GM21529 (cell line): ENCODE measurements at regions not wholly inside any gene's neighbourhood (a gene's known extent, or its start where the extent isn't known, plus 50 kb on each side); places are given as distances from the start of the nearest gene placed in this dataset.
"Not testable (repeated sequence)": the region's sequence is repeated elsewhere in the genome, so short reads cannot be mapped to it uniquely, and the experiment has no call there.

ENCODE experiments used
- ATAC-seq: cut with Tn5 transposase; IDR thresholded peaks from one replicate; pipeline ENCODE4 v1.9.1; 2021; ENCODE audit not compliant: unreplicated experiment

- no peak for ATAC-seq
These were observed 511.2 kb downstream of the TSN start for GRCh38 chr2:122266636-122267035.

GRCh38 chr2:122267947-122268346 is 512.5 kb downstream of the TSN start:
- ATAC-seq: no peak

GRCh38 chr2:122273785-122274419 is 518.5 kb downstream of the TSN start:
- ATAC-seq: no peak

- no peak for ATAC-seq
These were observed 522.5 kb downstream of the TSN start for GRCh38 chr2:122277956-122278355.

- no peak for ATAC-seq
These were observed 545.3 kb downstream of the TSN start for GRCh38 chr2:122300758-122301157.

GRCh38 chr2:122307763-122308162 is 552.3 kb downstream of the TSN start:
- no peak for ATAC-seq

GRCh38 chr2:122315306-122315705 is 559.9 kb downstream of the TSN start:
- no peak for ATAC-seq

GRCh38 chr2:122319539-122320132 is 564.2 kb downstream of the TSN start:
- ATAC-seq: no peak

GRCh38 chr2:122322815-122323214 is 567.4 kb downstream of the TSN start:
- ATAC-seq: no peak

GRCh38 chr2:122323927-122324326 is 568.5 kb downstream of the TSN start:
- ATAC-seq: no peak

- ATAC-seq: no peak
These were observed 571.0 kb downstream of the TSN start for GRCh38 chr2:122326471-122326870.

- no peak for ATAC-seq
These were observed 573.4 kb downstream of the TSN start for GRCh38 chr2:122328816-122329215.

GRCh38 chr2:122329278-122329677 is 573.8 kb downstream of the TSN start:
- ATAC-seq: no peak

- no peak for ATAC-seq
These were observed 578.5 kb downstream of the TSN start for GRCh38 chr2:122333932-122334331.

- no peak for ATAC-seq
These were observed 582.5 kb downstream of the TSN start for GRCh38 chr2:122338000-122338399.

GRCh38 chr2:122340246-122340645 is 584.8 kb downstream of the TSN start:
- ATAC-seq: peak; percentile 95

GRCh38 chr2:122341007-122341406 is 585.6 kb downstream of the TSN start:
- ATAC-seq: no peak

- ATAC-seq: not testable (repeated sequence)
These were observed 596.7 kb downstream of the TSN start for GRCh38 chr2:122352151-122352550.

- ATAC-seq: no peak
These were observed 602.5 kb downstream of the TSN start for GRCh38 chr2:122357998-122358397.

- no peak for ATAC-seq
These were observed 603.3 kb downstream of the TSN start for GRCh38 chr2:122358729-122359128.

GRCh38 chr2:122363885-122364284 is 608.4 kb downstream of the TSN start:
- ATAC-seq: no peak

- no peak for ATAC-seq
These were observed 611.0 kb downstream of the TSN start for GRCh38 chr2:122366427-122366826.
